PC-3 (cell line): ENCODE measurements at regions not wholly inside any gene's neighbourhood (a gene's known extent, or its start where the extent isn't known, plus 50 kb on each side); places are given as distances from the start of the nearest gene placed in this dataset.

ENCODE experiments used
- EZH2 ChIP-seq: fragments of 300-600 bp; sonication (generic); IDR thresholded peaks from one replicate; pipeline ENCODE4 v1.6.1; 2017; ENCODE audit warnings: antibody characterized with exemption, mild to moderate bottlenecking, low read length; ENCODE audit not compliant: unreplicated experiment
- EZH2phosphoT487 ChIP-seq: fragments of 300-600 bp; sonication (generic); IDR thresholded peaks from 2 replicates; pipeline ENCODE4 v1.6.1; 2018; ENCODE audit warnings: mild to moderate bottlenecking, antibody characterized with exemption, low read length, borderline replicate concordance
- TF ChIP-seq, protein P1 (sequence below): fragments of 300-600 bp; sonication (generic); conservative IDR thresholded peaks from 2 replicates; pipeline ENCODE4 v1.5.1; 2017; ENCODE audit warnings: antibody characterized with exemption, low read depth, mild to moderate bottlenecking, low read length

GRCh38 chr3:5069627-5070026 is 52.5 kb upstream of the ARL8B start:
- TF ChIP-seq, protein P1, sequence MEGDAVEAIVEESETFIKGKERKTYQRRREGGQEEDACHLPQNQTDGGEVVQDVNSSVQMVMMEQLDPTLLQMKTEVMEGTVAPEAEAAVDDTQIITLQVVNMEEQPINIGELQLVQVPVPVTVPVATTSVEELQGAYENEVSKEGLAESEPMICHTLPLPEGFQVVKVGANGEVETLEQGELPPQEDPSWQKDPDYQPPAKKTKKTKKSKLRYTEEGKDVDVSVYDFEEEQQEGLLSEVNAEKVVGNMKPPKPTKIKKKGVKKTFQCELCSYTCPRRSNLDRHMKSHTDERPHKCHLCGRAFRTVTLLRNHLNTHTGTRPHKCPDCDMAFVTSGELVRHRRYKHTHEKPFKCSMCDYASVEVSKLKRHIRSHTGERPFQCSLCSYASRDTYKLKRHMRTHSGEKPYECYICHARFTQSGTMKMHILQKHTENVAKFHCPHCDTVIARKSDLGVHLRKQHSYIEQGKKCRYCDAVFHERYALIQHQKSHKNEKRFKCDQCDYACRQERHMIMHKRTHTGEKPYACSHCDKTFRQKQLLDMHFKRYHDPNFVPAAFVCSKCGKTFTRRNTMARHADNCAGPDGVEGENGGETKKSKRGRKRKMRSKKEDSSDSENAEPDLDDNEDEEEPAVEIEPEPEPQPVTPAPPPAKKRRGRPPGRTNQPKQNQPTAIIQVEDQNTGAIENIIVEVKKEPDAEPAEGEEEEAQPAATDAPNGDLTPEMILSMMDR: no peak
- TF ChIP-seq EZH2: no peak
- TF ChIP-seq EZH2phosphoT487: no peak
